CD14-positive monocyte (primary cell): ENCODE measurements at regions not wholly inside any gene's neighbourhood (a gene's known extent, or its start where the extent isn't known, plus 50 kb on each side); places are given as distances from the start of the nearest gene placed in this dataset. TPM values are rescaled to one million over a fixed set of nuclear protein-coding genes. Genes with fewer than 3 reads are reported as not detected.

ENCODE experiments used
- small RNA-seq: library from RNA; depleted of rRNA; stranded (forward); fragments of <200 nt; gene quantifications from one replicate; pipeline ENCODE3, GENCODE V24; 2012; ENCODE audit warnings: low read depth; ENCODE audit not compliant: insufficient read length

Small RNAs in the stretch of these regions (small RNA-seq; reads per million reads assigned to genes)
- gene AC112187.2: not detected
